ENCODE measurements at regions not wholly inside any gene's neighbourhood (a gene's known extent, or its start where the extent isn't known, plus 50 kb on each side); places are given as distances from the start of the nearest gene placed in this dataset.

GRCh38 chr19:30283556-30283955 lies 88.6 kb upstream of the ZNF536 start:
- DNase-seq (ENCODE audit: low spot score) = no peak
- in situ Hi-C loops (cut with MboI; ENCODE audit: low sequenced_read_pairs, unreplicated experiment) = no loop called here
- TF ChIP-seq CTCF (IDR thresholded peaks at IDR 0.05; ENCODE audit: borderline replicate concordance, control extremely low read depth, extremely low read depth, insufficient read depth, missing control alignments) = no peak

GRCh38 chr19:30284209-30284608 lies 88.0 kb upstream of the ZNF536 start:
- in situ Hi-C loops (cut with MboI; ENCODE audit: low sequenced_read_pairs, unreplicated experiment) = no loop called here
- TF ChIP-seq CTCF (IDR thresholded peaks at IDR 0.05; ENCODE audit: borderline replicate concordance, control extremely low read depth, extremely low read depth, insufficient read depth, missing control alignments) = no peak
- no peak for DNase-seq (ENCODE audit: low spot score)

- TF ChIP-seq CTCF (IDR thresholded peaks at IDR 0.05; ENCODE audit: borderline replicate concordance, control extremely low read depth, extremely low read depth, insufficient read depth, missing control alignments) = no peak
- DNase-seq (ENCODE audit: low spot score) = no peak
- in situ Hi-C loops (cut with MboI; ENCODE audit: low sequenced_read_pairs, unreplicated experiment) = no loop called here
These were observed 87.3 kb upstream of the ZNF536 start for GRCh38 chr19:30284885-30285284.

DNA sequence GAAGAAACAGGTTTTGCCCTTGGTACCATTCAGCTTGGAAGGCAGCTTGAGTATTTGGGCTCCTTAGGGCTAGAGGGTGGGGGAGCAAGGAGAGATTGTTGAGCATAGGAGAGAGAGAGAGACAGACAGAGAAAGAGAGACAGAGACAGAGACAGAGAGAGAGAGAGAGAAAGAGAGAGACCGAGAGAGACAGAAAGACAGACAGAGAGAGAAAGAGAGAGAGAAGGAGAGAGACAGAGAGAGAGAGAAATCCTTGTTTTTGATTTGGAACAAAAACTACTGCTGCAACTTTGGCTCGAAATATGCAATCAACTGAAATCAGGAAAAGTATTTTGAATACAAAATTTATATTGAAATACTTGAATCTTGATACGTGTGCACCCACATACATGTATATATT lies 85.8 kb upstream of the ZNF536 start:
- in situ Hi-C loops (cut with MboI; ENCODE audit: low sequenced_read_pairs, unreplicated experiment) = no loop called here
- TF ChIP-seq CTCF (IDR thresholded peaks at IDR 0.05; ENCODE audit: borderline replicate concordance, control extremely low read depth, extremely low read depth, insufficient read depth, missing control alignments) = no peak
- DNase-seq (ENCODE audit: low spot score) = no peak

DNA sequence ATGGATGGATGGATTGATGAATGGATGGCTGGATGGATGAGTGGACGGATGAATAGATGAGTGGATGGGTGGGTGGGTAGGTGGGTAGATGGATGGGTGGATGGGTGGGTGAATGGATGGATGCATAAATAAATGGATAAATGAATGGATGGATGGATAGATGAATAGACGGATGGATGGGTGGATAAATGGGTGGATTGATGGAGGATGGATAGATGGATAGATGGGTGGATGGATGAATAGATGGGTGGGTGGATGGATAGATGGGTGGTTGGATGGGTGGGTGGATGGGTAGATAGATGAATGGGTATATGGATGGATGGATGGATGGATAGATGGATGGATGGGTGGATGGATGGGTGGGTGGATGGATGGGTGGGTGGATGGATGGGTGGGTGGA lies 84.9 kb upstream of the ZNF536 start:
- in situ Hi-C loops (cut with MboI; ENCODE audit: low sequenced_read_pairs, unreplicated experiment) = no loop called here
- no peak for TF ChIP-seq CTCF (IDR thresholded peaks at IDR 0.05; ENCODE audit: borderline replicate concordance, control extremely low read depth, extremely low read depth, insufficient read depth, missing control alignments)
- DNase-seq (ENCODE audit: low spot score) = no peak

- in situ Hi-C loops (cut with MboI; ENCODE audit: low sequenced_read_pairs, unreplicated experiment) = no loop called here
- TF ChIP-seq CTCF (IDR thresholded peaks at IDR 0.05; ENCODE audit: borderline replicate concordance, control extremely low read depth, extremely low read depth, insufficient read depth, missing control alignments) = no peak
- no peak for DNase-seq (ENCODE audit: low spot score)
These were observed 84.2 kb upstream of the ZNF536 start for GRCh38 chr19:30287973-30288372.

DNA sequence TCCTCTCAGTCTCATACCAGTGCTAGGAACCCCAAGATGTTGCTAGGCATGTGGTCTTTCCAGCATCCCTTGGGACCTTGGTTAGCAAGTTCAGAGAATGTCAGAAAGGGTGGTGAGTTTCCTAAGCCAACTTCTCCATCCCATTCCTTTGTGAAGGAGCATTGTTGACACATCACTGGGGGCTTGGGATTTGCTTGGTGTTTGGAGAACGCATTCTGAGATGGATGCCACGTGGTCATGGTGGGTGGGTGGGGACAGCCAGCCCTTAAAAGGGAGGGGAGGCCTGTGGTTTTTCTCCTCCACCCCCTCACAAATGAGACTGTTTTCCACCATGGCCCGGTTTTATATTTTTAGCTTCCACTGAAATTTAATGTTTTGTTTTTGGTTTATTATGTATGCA lies 83.3 kb upstream of the ZNF536 start:
- TF ChIP-seq CTCF (IDR thresholded peaks at IDR 0.05; ENCODE audit: borderline replicate concordance, control extremely low read depth, extremely low read depth, insufficient read depth, missing control alignments) = no peak
- no peak for DNase-seq (ENCODE audit: low spot score)
- in situ Hi-C loops (cut with MboI; ENCODE audit: low sequenced_read_pairs, unreplicated experiment) = no loop called here
